Pancreas (tissue), 10 donors: ENCODE measurements at regions not wholly inside any gene's neighbourhood (a gene's known extent, or its start where the extent isn't known, plus 50 kb on each side); places are given as distances from the start of the nearest gene placed in this dataset.

Source experiments
- ATAC-seq, 4 donors: fragments of 200-7000 bp; cut with Tn5 transposase; one replicate each; pipeline versions ENCODE4 v1.8.0 to v1.9.1; 2020; ENCODE audit warnings: mild to moderate bottlenecking in 4 of 4, moderate library complexity in 4 of 4
- DNase-seq, 6 donors: peaks; one replicate each; pipeline ENCODE4 v3.0.0-alpha.2; 2020
- FAIRE-seq: peaks from 2 replicates; lab custom pipeline; 2012; peaks lifted over from hg19 to GRCh38; lab: Jason Lieb, UNC
- H3K27ac ChIP-seq, 4 donors: fragments of 200-600 bp; sonication (generic); 1 replicate in 3 of 4; 2 replicates in 1 of 4; pipeline versions ENCODE4 v1.5.0 to v1.8.0; 2020
- H3K27me3 ChIP-seq, 4 donors: fragments of 200-600 bp; one replicate each; pipeline ENCODE4 v1.8.0; 2021
- H3K36me3 ChIP-seq, 3 donors: fragments of 200-600 bp; sonication (generic) in 1 of 3; one replicate each; pipeline versions ENCODE4 v1.5.0 to v1.8.0; 2020 to 2021
- H3K4me1 ChIP-seq, 3 donors: fragments of 200-600 bp; one replicate each; pipeline ENCODE4 v1.8.0; 2021
- H3K4me3 ChIP-seq, 4 donors: fragments of 200-600 bp; sonication (generic) in 2 of 4; one replicate each; pipeline versions ENCODE4 v1.5.0 to v1.8.0; 2020 to 2021
- H3K9me3 ChIP-seq, 4 donors: fragments of 200-600 bp; one replicate each; pipeline ENCODE4 v1.8.0; 2021
- CTCF ChIP-seq, 4 donors: fragments of 200-600 bp; sonication (generic) in 3 of 4; IDR thresholded peaks; one replicate each; pipeline versions ENCODE4 v1.5.0 to v1.8.0; 2021; ENCODE audit warnings: antibody characterized with exemption in 4 of 4
- WGBS, 2 donors: extraction: QIAGEN DNeasy Blood & Tissue Kit; methylation state at CpG; one replicate each; pipeline ENCODE4 v1.1.7; 2013; 5-methylcytosine and 5-hydroxymethylcytosine counted together
- intact Hi-C, 3 donors: fragments of 100-400 bp; cut with DNase I; formaldehyde crosslinking; loops; one replicate each; pipeline versions ENCODE4 v1.11.1 to v1.14.2; 2022
- donor health status: healthy with polysubstance abuse.
- donor health status: DM: no; HTN: no; CAD: no; lungs with moderate emphysema.
- donor health status: DM: no; HTN: no; CAD: no.
- donor health status: control.
- donor health status: control.
- donor health status: Bipolar disorder and iron deficiency.
- donor health status: DM: yes; HTN: yes; CAD: no.
- donor health status: DM: no; HTN: no; CAD: no.
- donor health status: DM: no; HTN: no; CAD: no.
- donor health status: DM: yes; HTN: yes; CAD: no.

- WGBS, 2 donors = 65 to 73% methylated on average over 4 of the region's 4 CpGs
- ATAC-seq (no peak), DNase-seq (no peak), FAIRE-seq (no peak)
- Histone ChIP-seq H3K36me3 (no peaks in the 10 kb centered on the region), H3K9me3 (no peaks in the 10 kb centered on the region), H3K27ac (no peak overlapping the region), H3K4me3 (no peak overlapping the region), H3K4me1 (no peaks in the 10 kb centered on the region), H3K27me3 (no peaks in the 10 kb centered on the region)
- intact Hi-C loops = no loop called here
- TF ChIP-seq CTCF (IDR thresholded peaks at IDR 0.05) = no peak
Measured at GRCh38 chr13:71935166-71935840, 68.3 kb upstream of the DACH1 start.

GRCh38 chr13:71924931-71925330 lies 57.9 kb upstream of the DACH1 start:
- FAIRE-seq (no peak), ATAC-seq (no peak), DNase-seq (no peak)
- H3K27me3 ChIP-seq = no peaks in the 10 kb centered on the region
- intact Hi-C loops = no loop called here
- 64 to 81% methylated on average over 2 of the region's 2 CpGs for WGBS, 2 donors
- H3K27ac ChIP-seq = no peak overlapping the region
- H3K4me1 ChIP-seq = no peaks in the 10 kb centered on the region
- no peak for TF ChIP-seq CTCF (IDR thresholded peaks at IDR 0.05)
- no peak overlapping the region for H3K4me3 ChIP-seq
- H3K36me3 ChIP-seq = no peaks in the 10 kb centered on the region
- no peaks in the 10 kb centered on the region for H3K9me3 ChIP-seq

GRCh38 chr13:71922194-71922593 lies 55.2 kb upstream of the DACH1 start:
- no peak for ATAC-seq
- no peak for DNase-seq
- Histone ChIP-seq H3K27me3 (no peaks in the 10 kb centered on the region), H3K27ac (no peak overlapping the region), H3K4me3 (no peak overlapping the region), H3K4me1 (no peaks in the 10 kb centered on the region), H3K9me3 (no peaks in the 10 kb centered on the region), H3K36me3 (no peaks in the 10 kb centered on the region)
- no peak for FAIRE-seq
- TF ChIP-seq CTCF (IDR thresholded peaks at IDR 0.05) = no peak
- 41 to 52% methylated on average over 1 of the region's 1 CpG for WGBS, 2 donors
- intact Hi-C loops = no loop called here
